Esophagus (tissue), 2 donors: ENCODE measurements at regions not wholly inside any gene's neighbourhood (a gene's known extent, or its start where the extent isn't known, plus 50 kb on each side); places are given as distances from the start of the nearest gene placed in this dataset.

ENCODE experiments used
- H3K27ac ChIP-seq, 2 donors: one replicate each; pipeline ENCODE4 v1.5.1; 2013; ENCODE audit warnings: low read depth in 2 of 2, mild to moderate bottlenecking in 2 of 2, inconsistent platforms in 1 of 2, low read length in 1 of 2, moderate library complexity in 1 of 2
- H3K27me3 ChIP-seq, 2 donors: one replicate each; pipeline ENCODE4 v1.6.1; 2013; ENCODE audit warnings: low read length in 2 of 2, control low read depth in 1 of 2, mild to moderate bottlenecking in 1 of 2; ENCODE audit not compliant: insufficient read depth in 2 of 2, control insufficient read depth in 1 of 2
- H3K36me3 ChIP-seq, 2 donors: one replicate each; pipeline ENCODE4 v1.6.1; 2013; ENCODE audit warnings: low read length in 1 of 2; ENCODE audit not compliant: control insufficient read depth in 2 of 2, insufficient read depth in 2 of 2
- H3K4me1 ChIP-seq, 2 donors: one replicate each; pipeline ENCODE4 v1.6.1; 2013; ENCODE audit warnings: low read length in 1 of 2; ENCODE audit not compliant: control insufficient read depth in 2 of 2, insufficient read depth in 2 of 2
- H3K4me3 ChIP-seq, 2 donors: one replicate each; pipeline ENCODE4 v1.5.1; 2013; ENCODE audit warnings: low read length in 2 of 2, mild to moderate bottlenecking in 2 of 2, low read depth in 1 of 2, moderate library complexity in 1 of 2
- H3K9me3 ChIP-seq, 2 donors: one replicate each; pipeline ENCODE4 v1.6.1; 2013; ENCODE audit warnings: mild to moderate bottlenecking in 2 of 2, low read depth in 1 of 2, low read length in 1 of 2, moderate library complexity in 1 of 2; ENCODE audit not compliant: control insufficient read depth in 2 of 2, insufficient read depth in 1 of 2
- WGBS, 2 donors: extraction: QIAGEN DNeasy Blood & Tissue Kit; methylation state at CpG; one replicate each; pipeline ENCODE4 v1.1.7; 2013; 5-methylcytosine and 5-hydroxymethylcytosine counted together
- donor health status: healthy with polysubstance abuse.
- donor health status: Bipolar disorder and iron deficiency.

DNA sequence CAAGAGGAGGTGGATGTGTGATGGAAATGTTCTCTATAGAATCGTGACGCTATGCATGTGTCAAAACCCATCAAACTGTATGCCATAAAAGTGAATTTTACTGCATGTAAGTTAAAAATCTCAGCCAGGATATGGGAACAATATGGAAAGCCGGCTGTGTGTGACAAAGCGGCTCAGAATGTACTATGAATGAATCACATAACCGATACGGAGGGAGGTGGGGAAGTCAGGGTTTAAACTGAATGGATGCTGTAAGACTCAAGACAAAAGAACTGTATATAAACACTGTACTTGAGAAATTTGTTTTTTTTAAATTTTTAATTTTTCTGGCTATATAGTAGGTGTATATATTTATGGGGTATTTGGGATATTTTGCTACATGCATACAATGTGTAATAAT lies 111.6 kb upstream of the PDE4B start:
- Histone ChIP-seq H3K27me3 (no peaks in the 10 kb centered on the region), H3K36me3 (no peaks in the 10 kb centered on the region), H3K9me3 (no peaks in the 10 kb centered on the region), H3K4me1 (no peaks in the 10 kb centered on the region), H3K4me3 (no peak overlapping the region), H3K27ac (no peak overlapping the region)
- WGBS, 2 donors, result 81 to 86% methylated on average over 6 of the region's 6 CpGs

DNA sequence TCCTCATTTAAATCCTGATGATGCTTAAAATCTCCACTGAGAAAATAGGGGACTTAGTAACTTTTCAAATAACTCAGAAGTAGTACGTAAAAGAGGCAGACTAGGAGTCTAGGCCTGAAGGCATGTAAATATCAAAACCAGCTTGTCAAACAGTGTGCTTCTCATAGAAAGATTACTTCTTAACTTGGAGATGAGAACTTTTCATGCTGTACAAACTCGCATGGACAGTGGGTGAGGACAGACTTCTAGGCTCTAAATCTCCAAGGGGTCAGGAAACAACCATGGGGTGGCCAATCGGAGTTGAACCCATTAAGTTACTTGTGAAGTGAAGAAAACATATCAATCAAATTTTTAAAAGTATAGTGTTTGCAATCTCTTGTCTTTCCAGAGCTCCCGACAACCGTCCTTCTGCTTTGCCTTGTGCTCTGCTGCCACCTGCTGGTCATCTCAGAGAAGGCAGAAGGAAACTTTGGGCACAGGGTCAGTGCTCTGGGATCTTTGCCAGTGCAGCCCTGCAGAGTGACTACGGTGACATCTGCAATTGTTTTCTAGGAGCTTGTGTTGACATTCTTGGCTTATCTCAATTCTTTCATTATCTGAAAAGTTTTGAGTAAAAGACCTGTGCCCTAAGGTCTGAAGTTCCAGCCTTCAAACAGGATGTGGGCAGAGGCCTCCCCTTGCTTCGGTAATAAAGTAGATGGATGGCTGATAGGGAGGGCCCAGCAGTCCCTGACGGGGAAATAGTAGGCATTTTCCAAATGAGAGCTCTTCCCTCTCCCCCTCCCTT lies 105.1 kb upstream of the PDE4B start:
- Histone ChIP-seq H3K4me1 (no peaks in the 10 kb centered on the region), H3K36me3 (no peaks in the 10 kb centered on the region), H3K27me3 (no peaks in the 10 kb centered on the region), H3K9me3 (no peaks in the 10 kb centered on the region), H3K27ac (no peak overlapping the region), H3K4me3 (no peak overlapping the region)
- 15 to 18% methylated on average over 8 of the region's 8 CpGs for WGBS, 2 donors

- H3K27ac ChIP-seq, result no peak overlapping the region
- no peak overlapping the region for H3K4me3 ChIP-seq
- no peaks in the 10 kb centered on the region for H3K9me3 ChIP-seq
- WGBS, 2 donors, result 81 to 83% methylated on average over 4 of the region's 4 CpGs
- no peaks in the 10 kb centered on the region for H3K36me3 ChIP-seq
- no peaks in the 10 kb centered on the region for H3K27me3 ChIP-seq
- no peaks in the 10 kb centered on the region for H3K4me1 ChIP-seq
Observed at GRCh38 chr1:65688215-65688566, 104.5 kb upstream of the PDE4B start.

GRCh38 chr1:65688848-65689247 lies 103.8 kb upstream of the PDE4B start:
- Histone ChIP-seq H3K4me1 (no peaks in the 10 kb centered on the region), H3K27me3 (no peaks in the 10 kb centered on the region), H3K9me3 (no peaks in the 10 kb centered on the region), H3K36me3 (no peaks in the 10 kb centered on the region), H3K27ac (no peak overlapping the region), H3K4me3 (no peak overlapping the region)
- WGBS, 2 donors, result 62 to 67% methylated on average over 3 of the region's 3 CpGs

GRCh38 chr1:65691152-65691900 lies 101.4 kb upstream of the PDE4B start:
- Histone ChIP-seq H3K36me3 (no peaks in the 10 kb centered on the region), H3K9me3 (no peaks in the 10 kb centered on the region), H3K4me3 (no peak overlapping the region), H3K27ac (no peak overlapping the region), H3K4me1 (no peaks in the 10 kb centered on the region), H3K27me3 (no peaks in the 10 kb centered on the region)
- WGBS, 2 donors, result 63 to 71% methylated on average over 6 of the region's 6 CpGs

- Histone ChIP-seq H3K4me3 (no peak overlapping the region), H3K9me3 (no peaks in the 10 kb centered on the region), H3K4me1 (no peaks in the 10 kb centered on the region), H3K27me3 (no peaks in the 10 kb centered on the region), H3K36me3 (no peaks in the 10 kb centered on the region), H3K27ac (no peak overlapping the region)
- 61 to 67% methylated on average over 3 of the region's 3 CpGs for WGBS, 2 donors
Observed at GRCh38 chr1:65691972-65692371, 100.7 kb upstream of the PDE4B start.

DNA sequence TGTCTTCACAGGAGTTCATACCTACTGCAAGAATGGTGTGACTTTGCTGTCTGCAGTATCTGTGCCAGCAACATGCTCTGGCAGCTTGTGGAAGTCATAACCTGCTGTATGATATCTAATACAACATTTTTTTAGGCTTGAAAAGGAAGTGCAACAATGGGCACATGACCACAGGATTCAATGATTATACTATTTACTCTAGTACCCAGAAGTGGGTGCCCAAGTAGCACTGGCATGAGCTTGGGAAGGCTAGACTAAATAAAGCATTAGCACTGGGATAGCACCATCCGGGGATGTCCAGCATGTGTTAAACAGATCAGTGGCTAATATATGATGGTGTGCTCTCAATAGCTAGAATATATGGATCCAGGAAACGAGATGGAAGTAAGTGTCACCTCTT lies 98.6 kb upstream of the PDE4B start:
- WGBS, 2 donors, result 73 to 75% methylated on average over 2 of the region's 2 CpGs
- Histone ChIP-seq H3K27ac (no peak overlapping the region), H3K4me1 (no peaks in the 10 kb centered on the region), H3K4me3 (no peak overlapping the region), H3K27me3 (no peaks in the 10 kb centered on the region), H3K9me3 (no peaks in the 10 kb centered on the region), H3K36me3 (no peaks in the 10 kb centered on the region)

- no peak overlapping the region for H3K4me3 ChIP-seq
- no peaks in the 10 kb centered on the region for H3K27me3 ChIP-seq
- H3K27ac ChIP-seq, result no peak overlapping the region
- no peaks in the 10 kb centered on the region for H3K36me3 ChIP-seq
- no peaks in the 10 kb centered on the region for H3K9me3 ChIP-seq
- H3K4me1 ChIP-seq, result no peaks in the 10 kb centered on the region
- WGBS, 2 donors, result 56 to 64% methylated on average over 2 of the region's 2 CpGs
Observed at GRCh38 chr1:65694933-65695332, 97.8 kb upstream of the PDE4B start.

DNA sequence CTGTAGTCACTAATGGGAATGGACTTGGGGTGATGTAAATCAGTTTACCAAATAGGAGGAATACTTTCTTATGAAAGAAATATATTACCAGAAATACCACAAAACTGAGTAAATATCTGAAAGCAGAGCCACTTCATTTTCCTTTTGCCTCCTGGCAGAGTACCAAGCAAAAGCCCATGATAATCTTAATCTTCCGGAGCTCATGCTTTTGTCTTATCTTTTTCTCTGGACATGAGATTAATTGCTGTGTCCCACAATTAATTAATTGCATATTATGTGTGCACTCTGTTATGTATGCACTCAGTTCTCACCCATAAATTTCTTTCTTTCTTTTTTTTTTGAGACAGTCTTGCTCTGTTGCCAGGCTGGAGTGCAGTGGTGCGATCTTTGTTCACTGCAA lies 94.1 kb upstream of the PDE4B start:
- Histone ChIP-seq H3K9me3 (no peaks in the 10 kb centered on the region), H3K4me3 (no peak overlapping the region), H3K27ac (no peak overlapping the region), H3K36me3 (no peaks in the 10 kb centered on the region), H3K4me1 (no peaks in the 10 kb centered on the region), H3K27me3 (no peaks in the 10 kb centered on the region)
- WGBS, 2 donors, result 63 to 74% methylated on average over 2 of the region's 2 CpGs

DNA sequence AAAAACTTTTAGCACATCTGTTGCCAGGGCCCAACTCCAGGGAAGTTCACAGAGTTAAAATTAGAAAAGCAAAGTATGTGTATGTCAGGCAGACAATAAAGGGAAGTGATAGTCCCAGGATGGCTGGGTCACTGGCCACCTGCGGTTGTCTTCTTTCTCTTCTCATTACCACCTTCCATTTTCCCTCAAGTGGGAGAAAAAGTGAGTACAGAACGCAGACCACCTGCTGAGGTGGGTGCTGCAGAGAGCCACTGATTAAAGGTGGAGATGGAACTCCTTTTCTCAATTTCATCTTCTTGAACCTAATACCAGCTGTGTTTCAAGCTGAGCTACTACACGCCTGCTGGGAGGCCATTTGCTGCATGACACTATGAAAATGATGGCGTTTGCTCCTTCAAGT lies 88.8 kb upstream of the PDE4B start:
- H3K27ac ChIP-seq, result no peak overlapping the region
- 48 to 59% methylated on average over 4 of the region's 4 CpGs for whole genome bisulfite sequencing, 2 donors
- H3K4me1 ChIP-seq, result no peaks in the 10 kb centered on the region
- no peak overlapping the region for H3K4me3 ChIP-seq
- H3K9me3 ChIP-seq, result no peaks in the 10 kb centered on the region
- H3K36me3 ChIP-seq, result no peaks in the 10 kb centered on the region
- H3K27me3 ChIP-seq, result no peaks in the 10 kb centered on the region
